ENCODE measurements at regions not wholly inside any gene's neighbourhood (a gene's known extent, or its start where the extent isn't known, plus 50 kb on each side); places are given as distances from the start of the nearest gene placed in this dataset.

- POLR2A ChIA-PET, result no interaction called here
Measured at GRCh38 chr6:85127168-85127498, 322.8 kb upstream of the NT5E start.

GRCh38 chr6:85126485-85127167 is 323.3 kb upstream of the NT5E start:
- no peak overlapping the region for H3K27ac ChIP-seq (ENCODE audit: extremely low read depth, low read depth, low read length)
- H3K36me3 ChIP-seq (ENCODE audit: control insufficient read depth in 2 of 2, insufficient read depth in 1 of 2, low read length in 2 of 2), result no peaks in the 10 kb centered on the region
- no peaks in the 10 kb centered on the region; the same call in 1 of the 2 replicates for H3K4me1 ChIP-seq (ENCODE audit: control insufficient read depth, insufficient read depth, low read length)
- H3K4me3 ChIP-seq (ENCODE audit: low read depth, low read length), result no peak overlapping the region
- no peaks in the 10 kb centered on the region for H3K9me3 ChIP-seq (ENCODE audit: control insufficient read depth, insufficient read depth, low read depth, low read length)
- CTCF ChIA-PET, result interaction anchor here (0.5 to 4.0 kb wide), 25 partner anchors 8 to 1237 kb away, joined by 3 to 18 read pairs (median 3); no protein-coding TSS in a partner anchor
- POLR2A ChIA-PET, result no interaction called here
- TF ChIP-seq ZNF654 (tag by site-specific recombination; IDR thresholded peaks at IDR 0.05; ENCODE audit: low read depth), result peak; percentile 96
- TF ChIP-seq CTCF (tag by site-specific recombination; IDR thresholded peaks at IDR 0.05), result peak; percentile 96
- TF ChIP-seq GLIS2 (tag by site-specific recombination; IDR thresholded peaks at IDR 0.05), result peak; percentile 82
- peak; percentile 77 for TF ChIP-seq PRDM10 (tag by site-specific recombination; IDR thresholded peaks at IDR 0.05)
- TF ChIP-seq ZFHX2 (tag by site-specific recombination; conservative IDR thresholded peaks at IDR 0.05), result peak; percentile 77
- TF ChIP-seq ZBTB8A (tag by site-specific recombination; IDR thresholded peaks at IDR 0.05), result no peak
- TF ChIP-seq ZIC2 (tag by site-specific recombination; IDR thresholded peaks at IDR 0.05), result peak; percentile 61
- no peak for TF ChIP-seq ELK4 (IDR thresholded peaks at IDR 0.05; ENCODE audit: borderline replicate concordance, low read depth, low read length)
- TF ChIP-seq ZNF623 (tag by site-specific recombination; IDR thresholded peaks at IDR 0.05), result peak; percentile 77
- peak; percentile 46; the same call in 1 of the 2 replicates for TF ChIP-seq ZSCAN30 (tag by site-specific recombination; IDR thresholded peaks at IDR 0.05)
- TF ChIP-seq ZBTB17 (tag by site-specific recombination; IDR thresholded peaks at IDR 0.05), result peak; percentile 70
- TF ChIP-seq ZNF341 (tag by site-specific recombination; IDR thresholded peaks at IDR 0.05; ENCODE audit: low read depth), result 0 out of 2 replicates have a peak, but pooled peaks have one; percentile 12
- TF ChIP-seq SP7 (tag by site-specific recombination; IDR thresholded peaks at IDR 0.05), result peak; percentile 18; the same call in 1 of the 2 replicates
- TF ChIP-seq SCRT2 (tag by site-specific recombination; IDR thresholded peaks at IDR 0.05), result peak; percentile 81
- TF ChIP-seq ZFP69B (tag by site-specific recombination; IDR thresholded peaks at IDR 0.05), result 0 out of 2 replicates have a peak, but pooled peaks have one; percentile 31

More at GRCh38 chr6:85127168-85127498, 322.8 kb upstream of the NT5E start:
- no peaks in the 10 kb centered on the region; the same call in 1 of the 2 replicates for H3K4me1 ChIP-seq (ENCODE audit: control insufficient read depth, insufficient read depth, low read length)
- H3K4me3 ChIP-seq (ENCODE audit: low read depth, low read length), result no peak overlapping the region
- no peaks in the 10 kb centered on the region for H3K36me3 ChIP-seq (ENCODE audit: control insufficient read depth in 2 of 2, insufficient read depth in 1 of 2, low read length in 2 of 2)
- no peak overlapping the region for H3K27ac ChIP-seq (ENCODE audit: extremely low read depth, low read depth, low read length)
- CTCF ChIA-PET, result interaction anchor here (0.6 to 4.0 kb wide), 17 partner anchors 10 to 1114 kb away, joined by 3 to 18 read pairs (median 4); no protein-coding TSS in a partner anchor
- TF ChIP-seq ZNF37A (tag by site-specific recombination; IDR thresholded peaks at IDR 0.05) (no peak), ZNF155 (tag by site-specific recombination; IDR thresholded peaks at IDR 0.05) (no peak), ZNF510 (tag by site-specific recombination; IDR thresholded peaks at IDR 0.05; ENCODE audit: insufficient replicate concordance) (no peak), ZNF610 (tag by site-specific recombination; IDR thresholded peaks at IDR 0.05; ENCODE audit: borderline replicate concordance) (no peak), ZNF350 (tag by site-specific recombination; IDR thresholded peaks at IDR 0.05) (no peak), PRDM10 (tag by site-specific recombination; IDR thresholded peaks at IDR 0.05) (0 out of 2 replicates have a peak, but pooled peaks have one; percentile 59), ZNF707 (tag by site-specific recombination; IDR thresholded peaks at IDR 0.05) (no peak)
- H3K9me3 ChIP-seq (ENCODE audit: control insufficient read depth, insufficient read depth, low read depth, low read length), result no peaks in the 10 kb centered on the region
